ENCODE measurements at regions not wholly inside any gene's neighbourhood (a gene's known extent, or its start where the extent isn't known, plus 50 kb on each side); places are given as distances from the start of the nearest gene placed in this dataset.

DNA sequence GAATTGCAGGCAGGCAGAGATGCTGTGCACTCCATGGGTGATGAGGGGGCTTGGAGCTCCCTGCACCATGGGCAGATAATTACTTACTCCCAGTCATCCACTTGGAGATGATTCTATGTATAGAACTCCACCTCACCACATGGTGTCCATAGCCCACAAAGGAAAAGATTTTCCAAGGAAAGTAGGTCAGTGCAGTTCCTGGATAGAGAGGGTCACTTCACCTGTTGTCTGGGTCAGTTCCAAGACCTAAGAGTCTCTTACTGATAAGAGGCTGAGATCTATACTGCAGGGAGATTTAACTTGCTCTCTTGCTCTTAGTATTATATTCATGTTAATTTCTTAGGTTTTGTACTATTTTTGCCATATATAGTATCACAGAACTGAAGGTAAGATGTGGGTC is 113.9 kb upstream of the BRINP1 start:
- Mint-ChIP-seq H3K4me1 (ENCODE audit: low read depth, unreplicated experiment) (no peaks in the 10 kb centered on the region), H3K27ac (ENCODE audit: unreplicated experiment) (no peak overlapping the region), H3K36me3 (ENCODE audit: insufficient read depth, unreplicated experiment) (no peaks in the 10 kb centered on the region), H3K4me3 (ENCODE audit: unreplicated experiment) (no peak overlapping the region), H3K9me3 (ENCODE audit: unreplicated experiment) (no peaks in the 10 kb centered on the region), H3K27me3 (ENCODE audit: insufficient read depth, unreplicated experiment) (peaks cover 2% of the 10 kb centered on the region)
- intact Hi-C loops (cut with micrococcal nuclease; ENCODE audit: unreplicated experiment): no loop called here
- Histone ChIP-seq H3K27me3 (replicated peaks; ENCODE audit: control insufficient read depth, insufficient read depth, low read length) (no peaks in the 10 kb centered on the region), H3K9me3 (no peaks in the 10 kb centered on the region), H3K4me3 (ENCODE audit: low read depth, low read length) (no peak overlapping the region), H3K4me1 (no peaks in the 10 kb centered on the region), H3K36me3 (ENCODE audit: control insufficient read depth, insufficient read depth, low read length) (no peaks in the 10 kb centered on the region)
- TF ChIP-seq, protein P1, sequence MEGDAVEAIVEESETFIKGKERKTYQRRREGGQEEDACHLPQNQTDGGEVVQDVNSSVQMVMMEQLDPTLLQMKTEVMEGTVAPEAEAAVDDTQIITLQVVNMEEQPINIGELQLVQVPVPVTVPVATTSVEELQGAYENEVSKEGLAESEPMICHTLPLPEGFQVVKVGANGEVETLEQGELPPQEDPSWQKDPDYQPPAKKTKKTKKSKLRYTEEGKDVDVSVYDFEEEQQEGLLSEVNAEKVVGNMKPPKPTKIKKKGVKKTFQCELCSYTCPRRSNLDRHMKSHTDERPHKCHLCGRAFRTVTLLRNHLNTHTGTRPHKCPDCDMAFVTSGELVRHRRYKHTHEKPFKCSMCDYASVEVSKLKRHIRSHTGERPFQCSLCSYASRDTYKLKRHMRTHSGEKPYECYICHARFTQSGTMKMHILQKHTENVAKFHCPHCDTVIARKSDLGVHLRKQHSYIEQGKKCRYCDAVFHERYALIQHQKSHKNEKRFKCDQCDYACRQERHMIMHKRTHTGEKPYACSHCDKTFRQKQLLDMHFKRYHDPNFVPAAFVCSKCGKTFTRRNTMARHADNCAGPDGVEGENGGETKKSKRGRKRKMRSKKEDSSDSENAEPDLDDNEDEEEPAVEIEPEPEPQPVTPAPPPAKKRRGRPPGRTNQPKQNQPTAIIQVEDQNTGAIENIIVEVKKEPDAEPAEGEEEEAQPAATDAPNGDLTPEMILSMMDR (IDR thresholded peaks at IDR 0.05; ENCODE audit: insufficient read depth in 1 of 2, low read depth in 1 of 2, low read length in 1 of 2, severe bottlenecking in 1 of 2, unreplicated experiment in 1 of 2): no peak
- no peak for DNase-seq
- CTCF ChIA-PET: no interaction called here
- no TSS peak for BruUV-seq (replicated peaks)
- POLR2A ChIA-PET: no interaction called here

DNA sequence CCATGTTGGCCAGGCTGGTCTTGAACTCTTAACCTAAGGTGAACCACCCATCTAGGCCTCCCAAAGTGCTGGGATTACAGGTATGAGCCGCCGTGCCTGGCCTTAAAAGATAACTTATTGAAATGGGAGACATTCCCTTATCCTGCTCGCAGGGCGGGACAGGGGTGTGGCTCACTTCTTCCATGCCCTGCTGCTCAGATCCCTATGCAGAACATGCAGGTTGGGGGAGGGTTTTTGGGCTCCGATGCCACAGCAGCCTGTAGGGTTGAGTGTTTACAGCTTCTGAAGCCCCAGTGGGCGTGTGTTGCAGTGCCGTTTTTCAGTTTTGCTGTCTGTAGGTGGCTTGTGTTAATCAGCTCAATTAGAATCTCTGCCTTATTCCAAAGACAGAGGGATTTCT is 108.0 kb upstream of the BRINP1 start:
- ChIA-PET CTCF (no interaction called here), POLR2A (no interaction called here)
- no peak for DNase-seq
- no TSS peak for BruUV-seq (replicated peaks)
- Histone ChIP-seq H3K27me3 (replicated peaks; ENCODE audit: control insufficient read depth, insufficient read depth, low read length) (no peaks in the 10 kb centered on the region), H3K4me3 (ENCODE audit: low read depth, low read length) (no peak overlapping the region), H3K9me3 (no peaks in the 10 kb centered on the region), H3K4me1 (no peaks in the 10 kb centered on the region), H3K36me3 (ENCODE audit: control insufficient read depth, insufficient read depth, low read length) (no peaks in the 10 kb centered on the region)
- Mint-ChIP-seq H3K4me3 (ENCODE audit: unreplicated experiment) (no peak overlapping the region), H3K27ac (ENCODE audit: unreplicated experiment) (no peak overlapping the region), H3K36me3 (ENCODE audit: insufficient read depth, unreplicated experiment) (no peaks in the 10 kb centered on the region), H3K4me1 (ENCODE audit: low read depth, unreplicated experiment) (no peaks in the 10 kb centered on the region), H3K27me3 (ENCODE audit: insufficient read depth, unreplicated experiment) (peaks cover 5% of the 10 kb centered on the region), H3K9me3 (ENCODE audit: unreplicated experiment) (no peaks in the 10 kb centered on the region)
- intact Hi-C loops (cut with micrococcal nuclease; ENCODE audit: unreplicated experiment): no loop called here
- TF ChIP-seq, protein P1 (IDR thresholded peaks at IDR 0.05; ENCODE audit: insufficient read depth in 1 of 2, low read depth in 1 of 2, low read length in 1 of 2, severe bottlenecking in 1 of 2, unreplicated experiment in 1 of 2): no peak

DNA sequence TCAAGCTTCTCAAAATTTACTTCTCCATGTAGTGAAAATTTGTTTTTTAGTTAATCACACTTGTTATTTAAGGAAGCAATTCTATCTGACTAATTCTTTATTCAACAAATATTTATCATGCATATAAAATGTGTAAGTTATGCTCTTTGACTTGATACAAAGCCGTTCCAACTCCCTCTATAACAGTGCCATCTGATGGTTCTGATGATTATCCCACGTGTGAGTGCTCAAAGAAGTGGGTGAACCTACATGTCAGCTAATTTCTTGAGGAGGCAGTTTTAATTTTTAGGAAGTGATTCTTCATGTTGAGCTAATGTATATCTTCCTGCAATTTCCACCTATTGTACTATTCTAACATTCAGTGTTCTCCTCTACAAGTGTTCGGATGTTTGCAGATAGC is 88.8 kb upstream of the BRINP1 start:
- Mint-ChIP-seq H3K9me3 (ENCODE audit: unreplicated experiment) (no peaks in the 10 kb centered on the region), H3K36me3 (ENCODE audit: insufficient read depth, unreplicated experiment) (no peaks in the 10 kb centered on the region), H3K27ac (ENCODE audit: unreplicated experiment) (no peak overlapping the region), H3K27me3 (ENCODE audit: insufficient read depth, unreplicated experiment) (peaks cover 4% of the 10 kb centered on the region), H3K4me1 (ENCODE audit: low read depth, unreplicated experiment) (no peaks in the 10 kb centered on the region), H3K4me3 (ENCODE audit: unreplicated experiment) (no peak overlapping the region)
- no peaks in the 10 kb centered on the region for H3K4me1 ChIP-seq
- no peaks in the 10 kb centered on the region for H3K36me3 ChIP-seq (ENCODE audit: control insufficient read depth, insufficient read depth, low read length)
- intact Hi-C loops (cut with micrococcal nuclease; ENCODE audit: unreplicated experiment): no loop called here
- ChIA-PET CTCF (no interaction called here), POLR2A (no interaction called here)
- H3K9me3 ChIP-seq: no peaks in the 10 kb centered on the region
- no peak overlapping the region for H3K4me3 ChIP-seq (ENCODE audit: low read depth, low read length)
- no peaks in the 10 kb centered on the region for H3K27me3 ChIP-seq (replicated peaks; ENCODE audit: control insufficient read depth, insufficient read depth, low read length)
- TF ChIP-seq, protein P1 (IDR thresholded peaks at IDR 0.05; ENCODE audit: insufficient read depth in 1 of 2, low read depth in 1 of 2, low read length in 1 of 2, severe bottlenecking in 1 of 2, unreplicated experiment in 1 of 2): no peak
- no peak for DNase-seq
- no TSS peak for BruUV-seq (replicated peaks)
